NCI-H82 treated with DMSO at 0.1 percent for 48 hours (cell line): ENCODE measurements at regions not wholly inside any gene's neighbourhood (a gene's known extent, or its start where the extent isn't known, plus 50 kb on each side); places are given as distances from the start of the nearest gene placed in this dataset.

Experiments used
- DNase-seq: peaks from one replicate; lab custom pipeline; 2025; ENCODE audit not compliant: unreplicated experiment; lab: John Stamatoyannopoulos, UW

DNA sequence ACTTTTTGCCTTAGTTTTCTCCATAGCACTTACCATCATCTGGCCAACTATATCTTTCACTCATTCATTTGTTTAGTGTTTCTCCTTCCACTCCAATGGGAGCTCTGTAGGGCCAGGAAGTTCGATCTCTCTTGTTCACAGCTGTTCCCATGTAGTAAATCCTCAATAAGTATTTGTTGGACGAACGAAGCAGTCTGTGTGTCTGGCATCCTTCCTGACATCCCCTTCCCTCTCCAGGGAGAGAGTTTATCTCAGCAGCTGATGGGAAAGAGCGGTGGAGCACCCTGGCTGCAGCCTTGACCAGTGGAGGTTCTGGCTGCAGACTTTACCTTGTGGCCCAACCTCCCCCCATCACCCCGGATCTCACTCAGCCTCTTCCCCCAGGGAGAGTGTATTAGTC lies 141.7 kb downstream of the CHST1 start:
- no peak for DNase-seq

- DNase-seq, result no peak
Measured at GRCh38 chr11:45518833-45519535, 146.4 kb downstream of the CHST1 start.

- peak; percentile 27 for DNase-seq
Measured at GRCh38 chr11:45518141-45518832, 147.1 kb downstream of the CHST1 start.

DNA sequence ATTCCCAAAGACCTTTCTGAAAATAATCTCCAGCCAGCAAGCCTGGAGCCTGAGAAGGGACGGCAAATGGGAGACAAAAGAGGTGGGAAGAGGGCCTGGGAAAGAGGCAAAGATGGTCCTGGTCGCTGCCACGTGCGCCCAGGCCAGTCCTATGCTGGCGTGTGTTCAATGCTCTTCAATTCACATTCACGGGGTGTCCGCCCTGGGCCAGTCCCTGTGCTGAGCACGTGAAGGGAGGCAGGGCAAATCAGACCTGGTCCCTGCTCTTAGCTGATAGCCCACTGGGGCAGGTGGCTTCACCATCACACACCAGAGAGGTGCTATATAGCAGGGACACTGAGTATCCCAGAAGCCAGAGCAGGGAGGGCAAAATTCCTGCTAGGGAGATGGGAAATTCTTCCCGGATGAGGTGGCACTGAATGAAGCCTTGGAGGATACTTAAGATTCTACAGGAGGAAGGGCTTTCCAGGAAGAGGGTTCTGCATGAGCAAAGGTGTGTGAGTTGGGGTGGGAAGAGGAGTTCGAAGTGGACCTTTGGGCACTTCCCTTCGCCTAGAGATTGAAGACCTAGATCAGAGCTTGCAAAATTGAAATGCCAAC lies 148.2 kb downstream of the CHST1 start:
- DNase-seq, result no peak

- DNase-seq, result no peak
Measured at GRCh38 chr11:45513821-45514340, 151.5 kb downstream of the CHST1 start.

GRCh38 chr11:45512471-45513148 lies 152.8 kb downstream of the CHST1 start:
- no peak for DNase-seq

DNA sequence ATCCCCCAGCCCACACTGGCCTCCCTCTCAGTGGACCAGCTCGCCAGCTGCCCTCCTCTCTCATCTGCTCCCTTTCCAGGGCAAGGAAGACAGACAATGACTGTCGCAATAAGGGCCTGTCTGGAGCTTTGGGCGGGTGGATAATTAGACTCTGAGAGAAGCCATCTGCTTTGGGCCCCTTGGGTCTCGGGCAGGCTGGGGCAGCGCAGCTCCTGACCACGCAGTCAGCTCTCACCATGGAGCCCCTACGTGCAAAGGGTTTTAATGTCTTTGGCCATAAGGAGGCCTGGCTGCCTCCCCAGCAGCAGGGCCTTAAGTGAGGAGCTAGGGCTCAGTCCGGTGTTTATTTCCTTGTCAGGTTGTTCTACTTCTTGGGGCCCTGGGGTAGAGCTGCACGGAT lies 153.9 kb downstream of the CHST1 start:
- no peak for DNase-seq

DNA sequence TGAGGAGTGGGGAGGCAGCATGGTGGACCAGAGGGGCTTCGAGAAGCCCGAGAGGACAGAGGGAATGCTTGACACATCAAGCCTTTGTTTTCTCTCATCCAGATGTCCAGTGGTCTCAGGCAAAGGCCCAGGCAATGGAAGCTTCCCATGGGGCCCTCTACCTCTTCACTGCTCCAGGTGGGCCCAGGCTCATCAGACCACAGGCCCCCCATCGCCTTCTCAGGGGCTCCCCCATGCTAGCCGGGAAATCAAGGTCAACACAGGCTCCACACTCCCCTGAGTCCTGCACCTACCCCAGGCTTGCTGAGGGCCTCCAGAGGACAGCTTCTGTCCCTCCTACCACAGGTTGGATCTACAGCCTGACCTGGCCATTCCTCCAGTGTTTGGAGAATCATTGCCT lies 157.5 kb downstream of the CHST1 start:
- DNase-seq, result no peak

DNA sequence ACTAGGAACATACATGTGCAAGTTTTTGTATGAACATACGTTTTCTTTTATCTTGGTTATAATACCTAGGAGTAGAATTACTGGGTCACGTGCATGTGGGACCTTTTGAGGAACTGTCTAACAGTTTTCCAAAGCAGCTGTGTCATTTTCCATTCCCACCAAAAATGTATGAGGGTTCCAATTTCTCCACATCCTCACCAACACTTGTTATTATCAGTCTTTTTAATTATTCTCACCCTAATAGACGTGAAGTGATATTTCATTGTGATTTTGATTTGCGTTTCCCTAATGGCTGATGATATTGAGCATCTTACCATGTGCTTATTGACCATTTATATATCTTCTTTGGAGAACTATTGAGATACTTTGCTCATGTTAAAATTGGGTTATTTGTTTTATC lies 162.1 kb downstream of the CHST1 start:
- no peak for DNase-seq

DNA sequence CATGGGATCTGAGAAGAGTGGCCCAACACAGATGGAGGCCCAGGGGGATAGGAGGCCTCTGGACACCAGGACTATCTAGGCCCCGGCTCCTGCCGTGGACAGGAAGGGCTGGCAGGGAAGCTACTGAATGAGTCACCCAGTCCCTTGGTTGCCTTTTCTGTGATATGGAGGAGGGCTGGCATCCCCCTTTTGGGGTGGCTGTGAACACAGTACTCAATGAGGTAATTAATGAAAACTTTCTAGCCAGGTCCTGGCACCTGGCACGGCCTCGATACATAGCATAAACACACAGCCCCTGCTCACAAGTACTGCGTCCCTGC lies 163.2 kb downstream of the CHST1 start:
- no peak for DNase-seq

GRCh38 chr11:45501392-45502225 lies 163.8 kb downstream of the CHST1 start:
- DNase-seq, result no peak

DNA sequence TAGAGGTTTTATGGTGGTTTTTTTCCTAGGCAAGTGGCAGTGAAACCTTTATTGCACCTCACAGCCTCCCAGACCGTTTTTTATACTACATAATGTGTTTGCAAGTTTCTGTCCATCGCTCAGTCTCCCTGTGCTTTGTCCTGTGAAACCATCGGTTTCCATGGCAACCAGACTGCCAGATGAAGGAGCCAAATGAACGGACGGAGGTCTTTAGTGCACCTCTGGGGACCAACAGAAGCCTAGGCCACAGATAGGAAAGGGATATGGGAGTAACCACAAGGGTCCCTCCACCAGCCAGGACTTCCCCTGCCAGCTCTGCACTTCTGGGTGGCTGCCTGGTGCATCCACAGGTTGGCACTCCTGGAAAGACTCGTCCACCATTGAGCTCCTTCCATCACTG lies 165.0 kb downstream of the CHST1 start:
- DNase-seq, result no peak

DNA sequence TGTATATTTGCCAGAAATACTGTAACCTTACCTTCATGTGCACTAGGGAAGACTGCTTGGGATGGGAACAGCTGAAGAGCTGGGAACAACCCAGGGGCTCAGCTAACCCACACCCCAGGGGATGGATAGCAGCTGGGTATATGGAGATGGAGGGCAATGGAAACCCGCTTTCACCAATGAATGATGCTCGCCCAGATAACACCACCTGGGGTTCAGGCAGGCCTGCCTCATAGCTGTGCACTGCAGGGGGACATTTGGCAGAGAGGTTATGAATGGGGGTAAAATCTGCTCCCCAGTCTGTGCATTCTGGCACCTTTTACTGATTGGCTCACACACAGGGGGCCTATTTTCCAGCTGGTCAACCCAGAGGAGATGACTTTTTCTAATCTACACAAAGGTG lies 170.7 kb downstream of the CHST1 start:
- DNase-seq, result no peak

GRCh38 chr11:45489281-45489905 lies 176.0 kb downstream of the CHST1 start:
- DNase-seq, result peak; percentile 78

- no peak for DNase-seq
Measured at GRCh38 chr11:45486461-45486860, 179.0 kb downstream of the CHST1 start.

- no peak for DNase-seq
Measured at GRCh38 chr11:45485070-45485707, 180.2 kb downstream of the CHST1 start.

DNA sequence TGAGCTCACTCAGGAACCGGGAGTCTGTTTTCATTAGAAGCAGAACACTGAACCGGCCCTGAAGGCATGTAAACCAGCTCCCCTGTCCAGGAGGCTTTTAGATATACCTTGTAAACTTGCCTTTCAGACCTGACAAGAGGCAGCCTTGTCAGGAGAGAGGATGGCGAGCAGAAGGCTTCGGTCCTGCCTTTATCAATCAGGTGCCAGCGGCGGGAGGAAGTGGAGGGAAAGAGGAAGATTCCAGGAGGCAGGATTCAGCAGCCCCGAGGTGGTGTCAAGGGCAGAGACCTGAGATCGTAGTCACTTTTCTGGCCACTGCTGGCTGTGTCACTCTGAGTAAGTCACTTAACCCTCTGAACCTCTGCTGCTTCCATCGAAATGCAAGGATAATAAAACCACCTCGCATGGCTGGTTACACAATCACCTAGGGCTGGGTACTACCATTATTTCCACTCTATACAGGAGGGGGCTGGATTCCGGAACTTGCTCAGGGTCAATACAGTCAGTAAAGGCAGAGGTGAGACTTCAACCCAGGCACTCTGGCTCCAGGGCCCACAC lies 181.0 kb downstream of the CHST1 start:
- DNase-seq, result no peak

DNA sequence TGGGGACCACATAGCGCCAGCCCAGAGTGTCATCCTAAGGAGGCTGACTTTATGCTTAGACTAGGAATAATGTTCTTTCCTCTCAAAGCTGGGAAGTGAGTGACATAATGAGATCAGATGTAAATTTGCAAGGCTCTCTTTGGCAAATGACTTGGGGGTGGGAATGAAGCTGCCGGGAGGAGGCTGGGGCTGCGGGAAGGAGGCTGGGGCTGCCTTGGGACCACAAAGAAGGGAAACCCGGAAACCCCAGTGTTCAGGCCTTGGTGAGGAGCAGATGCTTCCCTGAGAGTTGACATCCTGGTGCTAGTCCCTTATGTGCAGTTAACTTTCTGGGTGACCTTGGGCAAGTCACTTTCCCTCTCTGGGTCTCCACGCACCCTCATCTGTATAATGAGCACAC lies 182.0 kb downstream of the CHST1 start:
- no peak for DNase-seq

DNA sequence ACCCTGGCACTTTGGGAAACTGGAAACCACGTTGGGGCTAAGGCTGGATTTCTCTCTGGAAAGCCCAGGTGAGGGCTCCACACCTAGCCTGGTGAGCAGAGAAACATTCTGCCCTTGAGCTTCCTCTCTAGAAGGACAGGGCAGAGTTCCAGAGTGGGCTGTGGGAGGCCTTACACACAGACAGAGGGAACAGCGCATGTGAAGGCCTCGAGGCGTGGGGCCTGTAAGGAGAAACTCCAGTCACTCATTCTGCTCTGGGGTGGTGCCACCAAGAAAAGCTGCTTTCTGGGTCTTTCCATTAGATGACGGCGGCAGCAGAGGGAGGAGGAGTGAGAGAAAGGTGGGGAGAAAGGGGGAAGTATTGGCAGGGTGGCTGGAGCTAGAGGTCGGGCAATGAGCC lies 183.1 kb downstream of the CHST1 start:
- no peak for DNase-seq

GRCh38 chr11:45481026-45481425 lies 184.4 kb downstream of the CHST1 start:
- DNase-seq, result peak; percentile 70
